Progenitor cell of endocrine pancreas (in vitro differentiated cells): ENCODE measurements at regions not wholly inside any gene's neighbourhood (a gene's known extent, or its start where the extent isn't known, plus 50 kb on each side); places are given as distances from the start of the nearest gene placed in this dataset.

Source experiments
- DNase-seq: peaks from one replicate; pipeline ENCODE4 v3.0.0; 2021; ENCODE audit warnings: low spot score; ENCODE audit not compliant: unreplicated experiment
- H3K27ac Mint-ChIP-seq: 2 replicates; pipeline ENCODE4 v1.8.0; 2021; ENCODE audit warnings: mild to moderate bottlenecking, moderate library complexity, mixed read lengths
- H3K27me3 Mint-ChIP-seq: 2 replicates; pipeline ENCODE4 v1.8.0; 2021; ENCODE audit warnings: mixed read lengths
- H3K36me3 Mint-ChIP-seq: 2 replicates; pipeline ENCODE4 v1.8.0; 2022; ENCODE audit warnings: mixed read lengths; ENCODE audit not compliant: insufficient read depth
- H3K4me1 Mint-ChIP-seq: 2 replicates; pipeline ENCODE4 v1.8.0; 2021; ENCODE audit warnings: low read depth, mixed read lengths
- H3K4me3 Mint-ChIP-seq: 2 replicates; pipeline ENCODE4 v1.8.0; 2021; ENCODE audit warnings: low read depth, mild to moderate bottlenecking, moderate library complexity, mixed read lengths
- H3K9me3 Mint-ChIP-seq: 2 replicates; pipeline ENCODE4 v1.8.0; 2021; ENCODE audit warnings: low read depth, mixed read lengths
- CTCF ChIP-seq: fragments of 200-600 bp; sonication (generic); IDR thresholded peaks from one replicate; pipeline ENCODE4 v1.5.0; 2021; ENCODE audit warnings: antibody characterized with exemption, mild to moderate bottlenecking; ENCODE audit not compliant: unreplicated experiment

DNA sequence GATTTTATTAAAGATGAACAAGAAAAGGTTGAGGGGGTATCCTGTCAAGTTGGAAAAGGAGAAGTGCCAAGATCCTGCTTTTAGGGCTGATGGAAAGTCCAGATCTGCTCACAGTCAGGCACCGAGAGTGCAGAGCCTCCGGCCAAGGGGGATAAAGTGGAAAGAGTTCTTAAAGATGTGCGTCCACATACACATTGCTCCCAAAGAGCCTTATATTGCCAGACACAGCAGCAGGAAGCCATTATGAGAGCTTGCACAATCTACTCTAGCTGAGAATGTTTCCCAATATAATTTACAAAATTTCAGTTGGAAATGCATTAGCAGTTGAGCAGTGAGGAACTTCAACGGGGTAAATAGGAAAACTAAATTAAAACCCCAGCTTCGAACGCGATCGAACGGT, 95.6 kb downstream of the SALL1 start:
- Mint-ChIP-seq H3K27me3 (peaks cover 37% of the 10 kb centered on the region), H3K4me1 (peaks cover 14% of the 10 kb centered on the region), H3K27ac (no peak overlapping the region), H3K4me3 (no peak overlapping the region), H3K9me3 (peaks cover 3% of the 10 kb centered on the region), H3K36me3 (no peaks in the 10 kb centered on the region)
- no peak for TF ChIP-seq CTCF
- no peak for DNase-seq

GRCh38 chr16:51053775-51054174, 97.3 kb downstream of the SALL1 start:
- no peak for TF ChIP-seq CTCF
- no peak overlapping the region for H3K27ac Mint-ChIP-seq
- peaks cover 3% of the 10 kb centered on the region for H3K9me3 Mint-ChIP-seq
- H3K4me3 Mint-ChIP-seq = no peak overlapping the region
- H3K4me1 Mint-ChIP-seq = peaks cover 21% of the 10 kb centered on the region
- peaks cover 32% of the 10 kb centered on the region for H3K27me3 Mint-ChIP-seq
- H3K36me3 Mint-ChIP-seq = no peaks in the 10 kb centered on the region
- no peak for DNase-seq

GRCh38 chr16:51051671-51052070, 99.4 kb downstream of the SALL1 start:
- Mint-ChIP-seq H3K27me3 (peaks cover 26% of the 10 kb centered on the region), H3K4me3 (no peak overlapping the region), H3K27ac (no peak overlapping the region), H3K36me3 (no peaks in the 10 kb centered on the region), H3K9me3 (peaks cover 3% of the 10 kb centered on the region), H3K4me1 (peaks cover 12% of the 10 kb centered on the region)
- no peak for TF ChIP-seq CTCF
- DNase-seq = no peak

DNA sequence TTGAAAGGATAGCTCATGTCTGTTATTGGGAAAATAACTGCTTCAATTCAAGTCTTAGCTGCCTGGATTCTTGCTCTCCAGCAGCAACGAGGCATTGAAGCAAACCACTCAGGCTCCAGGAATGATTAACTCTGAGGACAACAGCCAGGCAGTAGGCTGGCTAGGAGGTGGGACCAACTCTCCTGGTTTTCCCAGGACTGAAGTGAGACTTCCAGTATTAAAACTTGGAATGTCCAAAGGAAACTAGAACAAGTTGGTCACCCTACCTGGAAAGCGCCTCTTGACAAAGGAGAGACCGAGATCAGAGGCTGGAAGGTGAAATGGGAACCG, 100.7 kb downstream of the SALL1 start:
- H3K27ac Mint-ChIP-seq = no peak overlapping the region
- no peak for DNase-seq
- peaks cover 12% of the 10 kb centered on the region for H3K4me1 Mint-ChIP-seq
- no peak overlapping the region for H3K4me3 Mint-ChIP-seq
- no peaks in the 10 kb centered on the region for H3K36me3 Mint-ChIP-seq
- H3K9me3 Mint-ChIP-seq = peaks cover 3% of the 10 kb centered on the region
- peaks cover 18% of the 10 kb centered on the region for H3K27me3 Mint-ChIP-seq
- TF ChIP-seq CTCF = no peak

DNA sequence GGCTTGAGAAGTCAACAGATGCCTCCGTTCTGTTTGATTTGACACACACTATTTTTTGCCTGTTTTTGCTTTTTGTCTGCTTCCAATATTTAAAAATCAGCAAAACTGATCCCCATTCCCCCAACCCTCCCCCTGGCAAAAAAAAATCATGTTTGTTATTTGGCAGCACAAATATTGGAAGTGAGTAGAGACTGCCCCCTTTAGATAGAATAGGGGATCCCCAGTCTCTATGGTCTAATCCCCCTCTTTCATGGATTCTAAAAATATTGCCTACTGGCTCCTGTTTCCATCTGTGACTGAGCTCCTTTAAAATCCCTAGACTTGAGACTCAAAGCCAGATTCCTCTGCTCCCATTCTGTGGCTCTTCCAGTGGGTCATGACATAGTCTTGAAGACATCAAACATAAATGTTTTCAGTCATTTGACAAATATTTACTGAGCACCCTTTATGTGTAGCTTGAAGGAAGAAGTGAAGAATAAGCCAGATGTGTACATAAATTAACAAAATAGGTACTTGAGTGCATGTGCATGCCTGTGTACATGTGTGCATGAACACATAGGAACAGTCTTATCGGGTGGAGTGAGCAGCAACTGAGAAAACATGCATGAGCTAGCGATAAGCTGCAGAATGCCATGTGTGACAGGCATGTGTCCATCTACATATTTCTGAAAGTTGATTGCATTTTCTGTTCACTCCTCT, 101.2 kb downstream of the SALL1 start:
- peaks cover 15% of the 10 kb centered on the region for H3K27me3 Mint-ChIP-seq
- H3K4me3 Mint-ChIP-seq = no peak overlapping the region
- peaks cover 12% of the 10 kb centered on the region for H3K4me1 Mint-ChIP-seq
- no peaks in the 10 kb centered on the region for H3K36me3 Mint-ChIP-seq
- TF ChIP-seq CTCF = peak; percentile 18
- no peak overlapping the region for H3K27ac Mint-ChIP-seq
- DNase-seq = no peak
- H3K9me3 Mint-ChIP-seq = peaks cover 3% of the 10 kb centered on the region
